ENCODE measurements at regions not wholly inside any gene's neighbourhood (a gene's known extent, or its start where the extent isn't known, plus 50 kb on each side); places are given as distances from the start of the nearest gene placed in this dataset.

DNA sequence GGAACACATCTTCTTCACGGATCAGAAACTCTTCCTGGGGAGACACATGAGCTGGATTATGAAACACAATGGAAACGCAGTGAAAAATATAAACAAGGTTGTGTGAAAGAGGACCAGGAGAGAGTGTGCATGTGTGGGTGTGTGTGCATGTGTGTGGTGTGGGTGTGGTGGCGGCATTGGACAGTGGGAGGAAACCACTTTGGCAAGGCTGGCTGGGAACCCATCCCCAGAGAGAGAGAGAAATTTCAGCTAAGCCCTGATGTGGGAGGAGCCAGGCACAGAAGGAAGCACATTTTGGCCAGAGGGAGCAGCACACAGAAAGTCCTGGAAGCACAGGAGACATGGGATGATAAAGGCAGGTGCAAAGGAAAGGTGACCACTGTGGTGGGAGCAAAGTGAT, 147.6 kb upstream of the COPS8 start:
- no peak overlapping the region for H4K91ac ChIP-seq (replicated peaks; ENCODE audit: insufficient read length, low read length)
- H2BK12ac ChIP-seq (ENCODE audit: low read depth, low read length) = no peak overlapping the region
- WGBS, 2 experiments (ENCODE audit: extremely low coverage in 1 of 2, insufficient coverage in 1 of 2, insufficient read length in 1 of 2, insufficient replicate concordance in 2 of 2, low coverage in 1 of 2, low lambda C conversion rate in 2 of 2, missing lambda C conversion rate in 1 of 2) = 82% methylated on average over 3 of the region's 3 CpGs; no CpG with 5 or more reads in 1 of the 2 experiments
- no peak overlapping the region for H3K4ac ChIP-seq (replicated peaks; ENCODE audit: insufficient read length, low read depth, low read length)
- H3K9ac ChIP-seq (replicated peaks in 1 of 4; ENCODE audit: extremely low read depth in 1 of 4, low read depth in 3 of 4, low read length in 3 of 4) = no peak overlapping the region
- H2BK120ac ChIP-seq (replicated peaks; ENCODE audit: low read depth, low read length) = no peak overlapping the region
- H3K9me3 ChIP-seq (ENCODE audit: insufficient read depth in 2 of 2, low read depth in 1 of 2, low read length in 1 of 2) = no peaks in the 10 kb centered on the region
- H2AK5ac ChIP-seq (ENCODE audit: low read depth, low read length) = no peak overlapping the region
- H3K27me3 ChIP-seq (replicated peaks in 1 of 4; ENCODE audit: control insufficient read depth in 3 of 4, extremely low read depth in 1 of 4, insufficient read depth in 3 of 4, low read length in 3 of 4) = no peaks in the 10 kb centered on the region
- H4K5ac ChIP-seq (ENCODE audit: insufficient read length, low read depth, low read length) = no peak overlapping the region
- no peak overlapping the region for H3K23ac ChIP-seq (ENCODE audit: insufficient read length)
- CTCF ChIA-PET (ENCODE audit: partially characterized antibody) = no interaction called here
- no peak overlapping the region for H3K56ac ChIP-seq (replicated peaks; ENCODE audit: insufficient read length, low read depth, low read length)
- peaks cover 0 to 3% (median 0%) of the 10 kb centered on the region in 4 experiments; a peak in 1 of 7 replicates for H3K4me1 ChIP-seq (replicated peaks in 1 of 4; ENCODE audit: control insufficient read depth in 3 of 4, insufficient read depth in 4 of 4, low read length in 3 of 4)
- no peak overlapping the region for H2BK5ac ChIP-seq (ENCODE audit: low read depth, low read length)
- H3K79me2 ChIP-seq (ENCODE audit: control insufficient read depth in 1 of 2, insufficient read depth in 2 of 2, low read length in 2 of 2) = no peaks in the 10 kb centered on the region
- no peak overlapping the region for H3K27ac ChIP-seq (ENCODE audit: low read depth, low read length)
- H3K14ac ChIP-seq (ENCODE audit: insufficient read length) = no peak overlapping the region
- no peak overlapping the region for H3K4me3 ChIP-seq (ENCODE audit: extremely low read depth in 1 of 4, insufficient read depth in 2 of 4, low read depth in 3 of 4, low read length in 4 of 4)
- POLR2A ChIA-PET (ENCODE audit: partially characterized antibody) = no interaction called here
- H2BK15ac ChIP-seq (ENCODE audit: low read length) = no peak overlapping the region
- no peak overlapping the region for H2AFZ ChIP-seq (ENCODE audit: low read length)
- H3K36me3 ChIP-seq (ENCODE audit: control insufficient read depth in 2 of 4, insufficient read depth in 4 of 4, low read length in 3 of 4) = no peaks in the 10 kb centered on the region
- DNase-seq (ENCODE audit: low read depth in 1 of 2, low spot score in 2 of 2) = peak in 1 of 2 experiments; percentile 35
- TF ChIP-seq TAF1 (IDR thresholded peaks at IDR 0.05; ENCODE audit: low read depth, low read length) (no peak), SP4 (IDR thresholded peaks at IDR 0.05; ENCODE audit: low read length) (no peak), POLR2A (IDR thresholded peaks at IDR 0.05; ENCODE audit: control extremely low read depth in 1 of 2, low read depth in 2 of 2, low read length in 2 of 2) (no peak)
- H3K79me1 ChIP-seq (ENCODE audit: low read depth, low read length) = no peaks in the 10 kb centered on the region
- H2BK20ac ChIP-seq (ENCODE audit: low read length) = no peak overlapping the region
- no peak overlapping the region for H3K18ac ChIP-seq (ENCODE audit: extremely low read depth, low read length)
- H4K20me1 ChIP-seq (replicated peaks in 1 of 2; ENCODE audit: control insufficient read depth in 1 of 2, insufficient read depth in 2 of 2, low read length in 2 of 2) = no peaks in the 10 kb centered on the region
- no peak overlapping the region for H3K4me2 ChIP-seq (ENCODE audit: insufficient read depth in 1 of 2, low read depth in 2 of 2, low read length in 2 of 2)
- FAIRE-seq = no peak
- H4K8ac ChIP-seq (ENCODE audit: extremely low read depth, insufficient read depth, low read length) = no peak overlapping the region
- H3K23me2 ChIP-seq (ENCODE audit: low read depth, low read length) = no peaks in the 10 kb centered on the region; the same call in 1 of the 2 replicates

All from H1 (cell line).